ENCODE measurements at regions not wholly inside any gene's neighbourhood (a gene's known extent, or its start where the extent isn't known, plus 50 kb on each side); places are given as distances from the start of the nearest gene placed in this dataset.
A peak's percentile ranks its signal among the peaks of the same experiment; 100 is the strongest.

DNA sequence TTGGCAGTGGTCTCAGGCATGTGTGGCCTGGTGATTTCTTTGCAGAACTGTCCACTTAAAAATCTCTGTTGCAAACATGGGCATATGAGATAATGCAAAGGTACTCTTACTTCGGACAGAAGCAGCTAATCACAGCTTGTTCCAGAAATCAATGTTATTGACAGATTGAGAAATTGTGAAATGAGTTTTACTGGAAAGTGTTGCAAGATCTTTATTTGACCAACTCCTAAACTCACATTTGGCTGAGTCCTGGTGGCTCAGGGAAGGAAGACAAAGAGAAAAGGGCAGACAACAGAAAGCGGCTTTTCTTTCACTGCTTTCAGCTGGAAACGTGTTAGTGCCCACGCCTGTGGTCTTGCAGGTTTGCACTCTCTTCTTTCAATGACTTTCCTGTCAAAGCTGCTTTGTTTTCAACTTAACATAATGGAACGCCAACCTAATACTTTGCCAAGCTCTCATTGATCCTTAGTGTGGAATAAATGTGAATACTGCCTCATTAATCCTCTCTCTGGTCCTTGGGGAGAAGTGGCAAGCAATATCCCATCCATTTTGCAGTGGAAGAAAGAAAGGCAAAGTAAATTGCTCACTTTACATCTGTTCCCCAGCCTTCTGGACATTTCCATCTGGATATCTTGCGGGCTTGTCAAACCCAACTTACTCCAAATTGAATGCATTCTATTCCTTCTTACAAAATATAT, 586.4 kb downstream of the LRRC70 start:
- DNase-seq (no peak), ATAC-seq (no peak)
- H3K4me3 ChIP-seq: no peak overlapping the region

DNA sequence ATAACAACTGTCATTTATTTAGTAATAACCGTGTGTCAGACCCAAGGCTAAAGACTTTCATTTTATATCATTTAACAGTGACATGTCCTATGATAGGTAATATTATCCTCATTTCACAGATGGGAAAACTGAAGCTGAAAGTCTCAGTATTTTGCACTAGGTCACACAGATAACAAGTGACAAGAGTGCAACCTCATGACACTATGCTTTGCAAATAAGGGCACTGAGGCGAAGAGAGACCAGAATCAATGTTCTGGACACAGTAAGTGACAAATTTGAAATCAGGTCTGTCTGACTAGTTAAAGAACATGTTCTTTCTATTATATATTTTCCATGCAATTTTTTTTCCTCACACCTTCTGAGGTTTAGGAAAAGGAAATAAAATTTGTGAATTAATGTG, 585.7 kb downstream of the LRRC70 start:
- 31 to 80% methylated on average over 2 of the region's 2 CpGs for WGBS, 2 donors
- intact Hi-C loops (cut with DNase I): no loop called here
- Histone ChIP-seq H3K27ac (no peak overlapping the region), H3K9me3 (no peaks in the 10 kb centered on the region), H3K4me3 (no peak overlapping the region), H3K27me3 (no peaks in the 10 kb centered on the region), H3K36me3 (no peaks in the 10 kb centered on the region), H3K4me1 (no peaks in the 10 kb centered on the region)
- DNase-seq: no peak
- no peak for FAIRE-seq
- TF ChIP-seq, protein P1, sequence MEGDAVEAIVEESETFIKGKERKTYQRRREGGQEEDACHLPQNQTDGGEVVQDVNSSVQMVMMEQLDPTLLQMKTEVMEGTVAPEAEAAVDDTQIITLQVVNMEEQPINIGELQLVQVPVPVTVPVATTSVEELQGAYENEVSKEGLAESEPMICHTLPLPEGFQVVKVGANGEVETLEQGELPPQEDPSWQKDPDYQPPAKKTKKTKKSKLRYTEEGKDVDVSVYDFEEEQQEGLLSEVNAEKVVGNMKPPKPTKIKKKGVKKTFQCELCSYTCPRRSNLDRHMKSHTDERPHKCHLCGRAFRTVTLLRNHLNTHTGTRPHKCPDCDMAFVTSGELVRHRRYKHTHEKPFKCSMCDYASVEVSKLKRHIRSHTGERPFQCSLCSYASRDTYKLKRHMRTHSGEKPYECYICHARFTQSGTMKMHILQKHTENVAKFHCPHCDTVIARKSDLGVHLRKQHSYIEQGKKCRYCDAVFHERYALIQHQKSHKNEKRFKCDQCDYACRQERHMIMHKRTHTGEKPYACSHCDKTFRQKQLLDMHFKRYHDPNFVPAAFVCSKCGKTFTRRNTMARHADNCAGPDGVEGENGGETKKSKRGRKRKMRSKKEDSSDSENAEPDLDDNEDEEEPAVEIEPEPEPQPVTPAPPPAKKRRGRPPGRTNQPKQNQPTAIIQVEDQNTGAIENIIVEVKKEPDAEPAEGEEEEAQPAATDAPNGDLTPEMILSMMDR (IDR thresholded peaks at IDR 0.05): no peak
- ATAC-seq: no peak

More for the DNA sequence above, 586.4 kb downstream of the LRRC70 start:
- TF ChIP-seq, protein P1 (IDR thresholded peaks at IDR 0.05): no peak
- no peak for FAIRE-seq
- WGBS, 2 donors: 49 to 50% methylated on average over 6 of the region's 6 CpGs
- Histone ChIP-seq H3K27ac (no peak overlapping the region), H3K36me3 (no peaks in the 10 kb centered on the region), H3K27me3 (no peaks in the 10 kb centered on the region), H3K4me1 (no peaks in the 10 kb centered on the region), H3K9me3 (no peaks in the 10 kb centered on the region)
- intact Hi-C loops (cut with DNase I): no loop called here

DNA sequence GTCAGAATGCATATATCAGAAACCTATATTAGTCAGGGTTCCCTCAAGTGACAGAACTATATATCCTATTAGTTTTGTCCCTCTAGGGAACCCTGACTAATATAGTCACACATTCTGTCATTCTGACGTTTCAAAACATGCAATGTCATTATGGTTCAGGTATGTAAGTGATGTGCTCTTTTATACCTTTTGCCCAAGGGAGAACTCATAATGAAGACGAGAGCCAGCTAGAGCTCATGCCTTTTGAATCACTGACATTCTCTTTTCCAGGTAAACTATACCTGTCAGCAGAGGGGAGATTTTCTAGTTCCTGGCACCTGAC, 576.7 kb downstream of the LRRC70 start:
- intact Hi-C loops (cut with DNase I): no loop called here
- Histone ChIP-seq H3K9me3 (no peaks in the 10 kb centered on the region), H3K4me1 (no peaks in the 10 kb centered on the region), H3K27ac (no peak overlapping the region), H3K27me3 (no peaks in the 10 kb centered on the region), H3K36me3 (no peaks in the 10 kb centered on the region), H3K4me3 (no peak overlapping the region)
- ATAC-seq: no peak
- FAIRE-seq: no peak
- TF ChIP-seq, protein P1 (IDR thresholded peaks at IDR 0.05): no peak
- 44 to 73% methylated on average over 2 of the region's 2 CpGs for WGBS, 2 donors
- DNase-seq: no peak

DNA sequence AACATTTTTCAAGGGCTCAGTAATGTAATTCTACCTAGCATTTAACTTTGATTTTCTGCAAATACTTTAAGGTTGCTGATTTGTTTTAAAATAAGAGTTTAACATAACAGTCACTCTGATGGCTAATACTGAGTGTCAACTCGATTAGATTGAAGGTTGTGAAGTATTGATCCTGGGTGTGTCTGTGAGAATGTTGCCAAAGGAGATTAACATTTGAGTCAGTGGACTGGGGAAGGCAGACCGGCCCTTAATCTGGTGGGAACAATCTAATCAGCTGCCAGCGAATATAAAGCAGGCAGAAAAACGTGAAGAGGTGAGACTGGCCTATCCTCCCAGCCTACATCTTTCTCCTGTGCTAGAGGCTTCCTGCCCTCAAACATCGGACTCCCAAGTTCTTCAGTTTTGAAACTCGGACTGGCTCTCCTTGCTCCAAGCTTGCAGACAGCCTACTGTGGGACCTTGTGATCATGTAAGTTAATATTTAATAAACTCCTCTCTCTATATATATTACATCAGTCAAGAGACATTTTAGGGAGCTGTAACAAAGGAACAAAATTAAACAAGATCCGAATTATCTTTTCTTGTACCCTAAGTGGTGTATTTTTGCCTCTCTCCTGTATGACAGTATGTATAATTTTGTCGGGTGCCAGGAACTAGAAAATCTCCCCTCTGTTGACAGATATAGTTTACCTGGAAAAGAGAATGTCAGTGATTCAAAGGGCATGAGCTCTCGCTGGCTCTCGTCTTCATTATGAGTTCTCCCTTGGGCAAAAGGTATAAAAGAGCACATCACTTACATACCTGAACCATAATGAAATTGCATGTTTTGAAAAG, 576.1 kb downstream of the LRRC70 start:
- TF ChIP-seq, protein P1 (IDR thresholded peaks at IDR 0.05): no peak
- no peak overlapping the region for H3K4me3 ChIP-seq
- no peaks in the 10 kb centered on the region for H3K4me1 ChIP-seq
- no peaks in the 10 kb centered on the region for H3K27me3 ChIP-seq
- FAIRE-seq (no peak), ATAC-seq (peak in 2 of 4 donors; percentile 32 to 37), DNase-seq (no peak)
- WGBS, 2 donors: 33 to 39% methylated on average over 10 of the region's 10 CpGs
- intact Hi-C loops (cut with DNase I): no loop called here
- no peak overlapping the region for H3K27ac ChIP-seq
- H3K36me3 ChIP-seq: no peaks in the 10 kb centered on the region
- no peaks in the 10 kb centered on the region for H3K9me3 ChIP-seq

DNA sequence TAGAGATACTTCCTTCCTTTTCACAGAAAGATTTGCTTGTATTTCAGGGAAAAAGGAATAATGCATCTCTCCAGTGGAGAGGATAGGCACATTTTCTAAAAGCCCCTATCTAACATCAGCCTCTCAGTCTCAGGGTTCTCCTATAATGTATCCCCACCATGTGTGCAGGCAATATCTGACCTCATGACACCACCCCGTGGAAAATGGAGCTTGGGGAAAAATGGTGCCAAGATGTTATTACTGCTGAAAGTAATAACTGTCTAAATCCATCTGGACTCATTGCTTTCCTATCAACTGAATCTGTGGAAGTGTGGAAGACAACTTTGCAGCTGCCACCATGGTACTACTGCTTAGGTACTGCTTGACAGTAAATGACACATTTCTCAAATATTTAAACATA, 574.3 kb downstream of the LRRC70 start:
- no peak overlapping the region for H3K27ac ChIP-seq
- no peak overlapping the region for H3K4me3 ChIP-seq
- FAIRE-seq (no peak), ATAC-seq (no peak), DNase-seq (no peak)
- H3K27me3 ChIP-seq: no peaks in the 10 kb centered on the region
- WGBS, 2 donors: 70 to 73% methylated on average over 1 of the region's 1 CpG
- no peaks in the 10 kb centered on the region for H3K4me1 ChIP-seq
- no peaks in the 10 kb centered on the region for H3K36me3 ChIP-seq
- intact Hi-C loops (cut with DNase I): no loop called here
- TF ChIP-seq, protein P1 (IDR thresholded peaks at IDR 0.05): no peak
- no peaks in the 10 kb centered on the region for H3K9me3 ChIP-seq

Measured in pancreas (tissue), 10 donors.